HG02885 (cell line): ENCODE measurements at regions not wholly inside any gene's neighbourhood (a gene's known extent, or its start where the extent isn't known, plus 50 kb on each side); places are given as distances from the start of the nearest gene placed in this dataset.

ENCODE experiments used
- ATAC-seq: cut with Tn5 transposase; IDR thresholded peaks from one replicate; pipeline ENCODE4 v1.9.1; 2021; ENCODE audit warnings: mild to moderate bottlenecking; ENCODE audit not compliant: unreplicated experiment, poor library complexity

- ATAC-seq = no peak
These were observed 151.6 kb downstream of the C1orf94 start for GRCh38 chr1:34328281-34328799.

GRCh38 chr1:34330061-34330460, 153.4 kb downstream of the C1orf94 start:
- ATAC-seq = no peak

GRCh38 chr1:34331020-34331926, 154.6 kb downstream of the C1orf94 start:
- ATAC-seq = no peak

- no peak for ATAC-seq
These were observed 156.3 kb downstream of the C1orf94 start for GRCh38 chr1:34332996-34333395.

- ATAC-seq = no peak
These were observed 162.2 kb downstream of the C1orf94 start for GRCh38 chr1:34338871-34339270.

- ATAC-seq = no peak
These were observed 165.2 kb downstream of the C1orf94 start for GRCh38 chr1:34341896-34342295.

- no peak for ATAC-seq
These were observed 165.6 kb downstream of the C1orf94 start for GRCh38 chr1:34342334-34342733.

- no peak for ATAC-seq
These were observed 169.4 kb downstream of the C1orf94 start for GRCh38 chr1:34346128-34346527.

- ATAC-seq = no peak
These were observed 176.7 kb downstream of the C1orf94 start for GRCh38 chr1:34353409-34353808.

- no peak for ATAC-seq
These were observed 177.7 kb downstream of the C1orf94 start for GRCh38 chr1:34354367-34354766.

- ATAC-seq = no peak
These were observed 180.1 kb downstream of the C1orf94 start for GRCh38 chr1:34356853-34357252.

- no peak for ATAC-seq
These were observed 181.9 kb downstream of the C1orf94 start for GRCh38 chr1:34358636-34359035.

- no peak for ATAC-seq
These were observed 182.7 kb downstream of the C1orf94 start for GRCh38 chr1:34359411-34359810.

GRCh38 chr1:34360574-34360973, 183.9 kb downstream of the C1orf94 start:
- ATAC-seq = no peak

GRCh38 chr1:34361121-34361520, 184.4 kb downstream of the C1orf94 start:
- ATAC-seq = no peak

- no peak for ATAC-seq
These were observed 185.2 kb downstream of the C1orf94 start for GRCh38 chr1:34361781-34362357.

- ATAC-seq = no peak
These were observed 186.2 kb downstream of the C1orf94 start for GRCh38 chr1:34362949-34363348.

GRCh38 chr1:34363447-34363846, 186.7 kb downstream of the C1orf94 start:
- no peak for ATAC-seq

GRCh38 chr1:34363915-34364314, 187.2 kb downstream of the C1orf94 start:
- ATAC-seq = no peak

- no peak for ATAC-seq
These were observed 187.7 kb downstream of the C1orf94 start for GRCh38 chr1:34364376-34364775.

GRCh38 chr1:34365295-34365694, 188.6 kb downstream of the C1orf94 start:
- ATAC-seq = no peak
